IMR-90 (cell line): ENCODE measurements at regions not wholly inside any gene's neighbourhood (a gene's known extent, or its start where the extent isn't known, plus 50 kb on each side); places are given as distances from the start of the nearest gene placed in this dataset.

ENCODE experiments used
- ATAC-seq: fragments of 200-7000 bp; cut with Tn5 transposase; 2 replicates; pipeline ENCODE4 v1.9.1; 2020; ENCODE audit warnings: low read depth, mild to moderate bottlenecking, moderate library complexity
- BruUV-seq: library from RNA; stranded (reverse); fragments of 400-500 nt; replicated peaks from 2 replicates; lab custom pipeline; 2021; lab: Mats Ljungman, UMichigan
- CTCF ChIA-PET: fragments of 300-600 bp; formaldehyde crosslinking; extraction: SDS; loops from one replicate; lab custom pipeline; 2021; ENCODE audit warnings: antibody characterized with exemption; lab: Yijun Ruan, JAX
- POLR2A ChIA-PET: fragments of 300-600 bp; sonication (Branson Sonifier 250); formaldehyde crosslinking; loops from one replicate; lab custom pipeline; 2022; ENCODE audit warnings: antibody characterized with exemption; ENCODE audit not compliant: unreplicated experiment; lab: Charles Lee
- DNase-seq: peaks from one replicate; pipeline ENCODE4 v3.0.0; 2013
- H2AFZ ChIP-seq: replicated peaks from 2 replicates; pipeline ENCODE3; 2013; ENCODE audit warnings: low read length, mild to moderate bottlenecking; ENCODE audit not compliant: poor library complexity
- H2AK5ac ChIP-seq: 2 replicates; pipeline ENCODE4 v1.6.1; 2013; ENCODE audit warnings: low read depth, low read length, inconsistent platforms
- H2AK9ac ChIP-seq: replicated peaks from 2 replicates; pipeline ENCODE3; 2013; ENCODE audit warnings: mild to moderate bottlenecking, low read depth, low read length, moderate library complexity; ENCODE audit not compliant: poor library complexity
- H2BK120ac ChIP-seq: 2 replicates; pipeline ENCODE4 v1.6.1; 2013; ENCODE audit warnings: low read depth, low read length, inconsistent platforms
- H2BK15ac ChIP-seq: 3 replicates; pipeline ENCODE4 v1.6.1; 2013; ENCODE audit warnings: low read depth, low read length, inconsistent platforms
- H2BK20ac ChIP-seq: 2 replicates; pipeline ENCODE4 v1.6.1; 2013; ENCODE audit warnings: low read depth, mild to moderate bottlenecking, inconsistent platforms, low read length, moderate library complexity
- H2BK5ac ChIP-seq: 2 replicates; pipeline ENCODE4 v1.6.1; 2013; ENCODE audit warnings: mild to moderate bottlenecking, low read depth, low read length, inconsistent platforms; ENCODE audit not compliant: poor library complexity, severe bottlenecking
- H3K14ac ChIP-seq: replicated peaks from 2 replicates; pipeline ENCODE4 v1.6.1; 2013; ENCODE audit warnings: low read depth, low read length, inconsistent platforms
- H3K18ac ChIP-seq: 2 replicates; pipeline ENCODE4 v1.6.1; 2013; ENCODE audit warnings: low read depth, low read length, control low read depth
- H3K23ac ChIP-seq: 2 replicates; pipeline ENCODE4 v1.6.1; 2013; ENCODE audit warnings: low read depth, low read length, inconsistent platforms
- H3K27ac ChIP-seq: 2 replicates; pipeline ENCODE4 v1.5.1; 2013; ENCODE audit warnings: mild to moderate bottlenecking, control low read depth, low read length; ENCODE audit not compliant: insufficient read depth
- H3K27me3 ChIP-seq: 2 replicates; pipeline ENCODE4 v1.6.1; 2013; ENCODE audit warnings: low read length; ENCODE audit not compliant: control insufficient read depth, insufficient read depth
- H3K36me3 ChIP-seq: 2 replicates; pipeline ENCODE4 v1.6.1; 2013; ENCODE audit warnings: low read length, mixed read lengths; ENCODE audit not compliant: control insufficient read depth, insufficient read depth
- H3K4ac ChIP-seq: 2 replicates; pipeline ENCODE4 v1.6.1; 2013; ENCODE audit warnings: low read depth, low read length, inconsistent platforms
- H3K4me1 ChIP-seq: 2 replicates; pipeline ENCODE4 v1.6.1; 2013; ENCODE audit warnings: low read length, mixed read lengths; ENCODE audit not compliant: control insufficient read depth, insufficient read depth
- H3K4me2 ChIP-seq: 2 replicates; pipeline ENCODE4 v1.6.1; 2013; ENCODE audit warnings: low read depth, mild to moderate bottlenecking, control low read depth, low read length, moderate library complexity
- H3K4me3 ChIP-seq: 2 replicates; pipeline ENCODE4 v1.5.1; 2013; ENCODE audit warnings: low read depth, mild to moderate bottlenecking, control low read depth, low read length, moderate library complexity; ENCODE audit not compliant: insufficient read depth
- H3K56ac ChIP-seq: 2 replicates; pipeline ENCODE4 v1.6.1; 2013; ENCODE audit warnings: low read length, inconsistent platforms; ENCODE audit not compliant: insufficient read depth; ENCODE audit errors: extremely low read depth
- H3K79me1 ChIP-seq, 2 experiments: 2 replicates each; pipeline ENCODE4 v1.6.1; 2013; ENCODE audit warnings: low read length in 2 of 2, inconsistent platforms in 1 of 2, low read depth in 1 of 2
- H3K9ac ChIP-seq: 2 replicates; pipeline ENCODE4 v1.6.1; 2013; ENCODE audit warnings: low read depth, low read length, control low read depth
- H3K9me1 ChIP-seq: 2 replicates; pipeline ENCODE4 v1.6.1; 2013; ENCODE audit warnings: low read length, inconsistent platforms; ENCODE audit not compliant: insufficient read depth
- H3K9me3 ChIP-seq: 2 replicates; pipeline ENCODE4 v1.6.1; 2013; ENCODE audit warnings: low read length; ENCODE audit not compliant: control insufficient read depth, insufficient read depth
- H4K20me1 ChIP-seq: 2 replicates; pipeline ENCODE4 v1.6.1; 2013; ENCODE audit warnings: low read length, inconsistent platforms; ENCODE audit not compliant: insufficient read depth
- H4K5ac ChIP-seq: 2 replicates; pipeline ENCODE4 v1.6.1; 2013; ENCODE audit warnings: mild to moderate bottlenecking, low read depth, low read length, control low read depth
- H4K8ac ChIP-seq, 2 experiments: 2 replicates each; pipeline ENCODE4 v1.6.1; 2013; ENCODE audit warnings: low read depth in 2 of 2, low read length in 2 of 2, control low read depth in 1 of 2, inconsistent platforms in 1 of 2
- H4K91ac ChIP-seq: 2 replicates; pipeline ENCODE4 v1.6.1; 2013; ENCODE audit warnings: low read depth, low read length, inconsistent platforms; ENCODE audit not compliant: insufficient read depth
- BHLHE40 ChIP-seq: fragments of 150-350 bp; IDR thresholded peaks from 2 replicates; pipeline ENCODE4 v1.6.1; 2016; ENCODE audit warnings: mild to moderate bottlenecking, low read depth, low read length
- CEBPB ChIP-seq: IDR thresholded peaks from 2 replicates; pipeline ENCODE4 v1.6.1; 2012; ENCODE audit warnings: low read depth, low read length, improper control_type of control experiment
- MAFK ChIP-seq: IDR thresholded peaks from 2 replicates; pipeline ENCODE4 v1.6.1; 2012; ENCODE audit warnings: low read depth, low read length, improper control_type of control experiment
- MXI1 ChIP-seq: IDR thresholded peaks from 2 replicates; pipeline ENCODE4 v1.6.1; 2012; ENCODE audit warnings: low read depth, mild to moderate bottlenecking, low read length, moderate library complexity, borderline replicate concordance
- RCOR1 ChIP-seq: IDR thresholded peaks from 2 replicates; pipeline ENCODE4 v1.6.1; 2012; ENCODE audit warnings: mild to moderate bottlenecking, low read length, improper control_type of control experiment; ENCODE audit not compliant: insufficient replicate concordance
- RFX5 ChIP-seq: IDR thresholded peaks from 2 replicates; pipeline ENCODE4 v1.8.0; 2012; ENCODE audit warnings: low read depth, mild to moderate bottlenecking, low read length, moderate library complexity
- SMC3 ChIP-seq: fragments of 150-350 bp; IDR thresholded peaks from 2 replicates; pipeline ENCODE4 v1.6.1; 2016; ENCODE audit warnings: low read depth, mild to moderate bottlenecking, antibody characterized with exemption, low read length, moderate library complexity
- WGBS, 2 experiments: methylation state at CpG; one replicate each; pipeline versions ENCODE4 v1.1.5 to v1.1.7; 2013; ENCODE audit warnings: missing lambda C conversion rate in 2 of 2; ENCODE audit not compliant: insufficient read length in 1 of 2; ENCODE audit errors: extremely low coverage in 2 of 2; 5-methylcytosine and 5-hydroxymethylcytosine counted together
- dilution Hi-C: fragments of 300-500 bp; cut with HindIII; formaldehyde crosslinking; loops from one replicate; pipeline ENCODE4 v1.14.3; 2018; ENCODE audit warnings: low sequenced_read_pairs; ENCODE audit not compliant: unreplicated experiment
- in situ Hi-C: fragments of 300-500 bp; cut with MboI; formaldehyde crosslinking; loops from 3 replicates; pipeline ENCODE4 v1.14.3; 2019; ENCODE audit warnings: low sequenced_read_pairs, inconsistent platforms, mixed read lengths
- intact Hi-C: fragments of 100-400 bp; cut with micrococcal nuclease; formaldehyde crosslinking; loops from 2 replicates; pipeline ENCODE4 v1.10.0; 2022
- TF ChIP-seq, protein P1 (sequence below): conservative IDR thresholded peaks from 2 replicates; pipeline ENCODE4 v1.5.1; 2012; ENCODE audit warnings: mild to moderate bottlenecking, low read depth, low read length, improper control_type of control experiment

DNA sequence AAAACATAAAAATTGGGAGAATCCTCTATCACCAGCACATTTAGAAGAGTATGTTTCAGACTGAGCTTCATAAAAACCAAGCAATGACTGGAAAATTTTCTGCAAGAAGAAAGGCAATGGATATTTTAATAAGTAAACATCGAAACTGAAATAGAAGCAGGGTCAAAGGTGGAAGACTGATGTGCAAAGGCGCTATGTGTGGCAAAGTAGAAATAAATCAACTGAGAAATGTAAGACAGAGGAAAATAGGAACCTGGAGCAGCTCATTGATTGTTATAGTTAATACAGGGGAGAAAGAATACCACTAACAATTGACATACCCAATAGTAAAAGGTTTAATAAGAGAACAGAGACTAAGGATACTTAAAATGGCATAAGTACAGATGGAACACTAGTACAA, 818.4 kb downstream of the SOCS6 start:
- peaks cover 2% of the 10 kb centered on the region; the same call in 1 of the 2 replicates for H3K9me3 ChIP-seq
- DNase-seq (no peak), ATAC-seq (no peak)
- dilution Hi-C loops (no loop called here), intact Hi-C loops (no loop called here), in situ Hi-C loops (no loop called here)
- H3K4me1 ChIP-seq, result no peaks in the 10 kb centered on the region
- no peak overlapping the region for H3K27ac ChIP-seq
- no peak overlapping the region for H2AK9ac ChIP-seq
- H3K4me2 ChIP-seq, result no peak overlapping the region
- POLR2A ChIA-PET, result no interaction called here
- H2AFZ ChIP-seq, result no peak overlapping the region
- H2AK5ac ChIP-seq, result no peak overlapping the region
- no peak overlapping the region for H2BK5ac ChIP-seq
- no peaks in the 10 kb centered on the region for H3K79me1 ChIP-seq
- BruUV-seq, result no TSS peak
- H3K27me3 ChIP-seq, result no peaks in the 10 kb centered on the region
- no CpG with 5 or more reads among the region's 2 CpGs for WGBS, 2 experiments
- H3K9ac ChIP-seq, result no peak overlapping the region
- no peak overlapping the region for H4K5ac ChIP-seq
- H3K9me1 ChIP-seq, result no peaks in the 10 kb centered on the region
- CTCF ChIA-PET, result no interaction called here
- no peak overlapping the region for H4K91ac ChIP-seq
- H3K14ac ChIP-seq, result no peak overlapping the region
- no peak overlapping the region for H2BK15ac ChIP-seq
- no peak for TF ChIP-seq CEBPB
- TF ChIP-seq, protein P1, sequence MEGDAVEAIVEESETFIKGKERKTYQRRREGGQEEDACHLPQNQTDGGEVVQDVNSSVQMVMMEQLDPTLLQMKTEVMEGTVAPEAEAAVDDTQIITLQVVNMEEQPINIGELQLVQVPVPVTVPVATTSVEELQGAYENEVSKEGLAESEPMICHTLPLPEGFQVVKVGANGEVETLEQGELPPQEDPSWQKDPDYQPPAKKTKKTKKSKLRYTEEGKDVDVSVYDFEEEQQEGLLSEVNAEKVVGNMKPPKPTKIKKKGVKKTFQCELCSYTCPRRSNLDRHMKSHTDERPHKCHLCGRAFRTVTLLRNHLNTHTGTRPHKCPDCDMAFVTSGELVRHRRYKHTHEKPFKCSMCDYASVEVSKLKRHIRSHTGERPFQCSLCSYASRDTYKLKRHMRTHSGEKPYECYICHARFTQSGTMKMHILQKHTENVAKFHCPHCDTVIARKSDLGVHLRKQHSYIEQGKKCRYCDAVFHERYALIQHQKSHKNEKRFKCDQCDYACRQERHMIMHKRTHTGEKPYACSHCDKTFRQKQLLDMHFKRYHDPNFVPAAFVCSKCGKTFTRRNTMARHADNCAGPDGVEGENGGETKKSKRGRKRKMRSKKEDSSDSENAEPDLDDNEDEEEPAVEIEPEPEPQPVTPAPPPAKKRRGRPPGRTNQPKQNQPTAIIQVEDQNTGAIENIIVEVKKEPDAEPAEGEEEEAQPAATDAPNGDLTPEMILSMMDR, result no peak
- no peak for TF ChIP-seq SMC3
- no peak for TF ChIP-seq MXI1
- no peak for TF ChIP-seq BHLHE40
- no peak for TF ChIP-seq MAFK
- no peak for TF ChIP-seq RFX5
- no peak for TF ChIP-seq RCOR1
- H4K8ac ChIP-seq, result no peak overlapping the region
- H3K23ac ChIP-seq, result no peak overlapping the region
- no peak overlapping the region for H3K56ac ChIP-seq
- H2BK20ac ChIP-seq, result no peak overlapping the region
- no peak overlapping the region for H3K18ac ChIP-seq
- H4K20me1 ChIP-seq, result no peaks in the 10 kb centered on the region
- no peak overlapping the region for H3K4ac ChIP-seq
- H3K4me3 ChIP-seq, result no peak overlapping the region
- H3K36me3 ChIP-seq, result no peaks in the 10 kb centered on the region
- no peak overlapping the region for H2BK120ac ChIP-seq
